NB4 (cell line): ENCODE measurements at regions not wholly inside any gene's neighbourhood (a gene's known extent, or its start where the extent isn't known, plus 50 kb on each side); places are given as distances from the start of the nearest gene placed in this dataset.

Experiments used
- POLR2A ChIP-seq: IDR thresholded peaks from 2 replicates; pipeline ENCODE4 v1.6.1; 2011; ENCODE audit warnings: mild to moderate bottlenecking; ENCODE audit not compliant: insufficient read length; ENCODE audit errors: extremely low read depth
- TF ChIP-seq, protein P1 (sequence below): IDR thresholded peaks from one replicate; pipeline ENCODE4 v1.5.1; 2012; ENCODE audit warnings: low read depth, low read length

DNA sequence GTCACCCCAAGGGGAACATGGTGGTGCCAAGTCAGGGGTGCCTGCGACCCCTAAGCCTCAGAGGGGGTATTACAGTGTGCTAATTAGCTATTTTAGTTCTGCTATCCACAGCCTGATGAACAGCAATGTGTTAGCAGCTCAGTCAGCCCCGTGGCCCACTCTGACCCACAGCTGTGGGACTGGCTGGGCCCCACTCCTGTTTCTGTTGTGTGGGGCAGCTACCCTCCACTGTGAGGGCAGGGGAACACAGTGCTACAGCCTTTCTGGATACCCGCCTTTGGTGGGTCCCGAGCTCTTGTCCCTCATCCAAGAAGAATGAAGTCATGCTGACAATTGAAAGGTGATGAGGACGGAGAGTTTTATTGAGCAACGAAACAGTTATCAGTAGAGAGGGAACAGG is 152.5 kb upstream of the GGTLC1 start:
- TF ChIP-seq POLR2A = no peak
- TF ChIP-seq, protein P1, sequence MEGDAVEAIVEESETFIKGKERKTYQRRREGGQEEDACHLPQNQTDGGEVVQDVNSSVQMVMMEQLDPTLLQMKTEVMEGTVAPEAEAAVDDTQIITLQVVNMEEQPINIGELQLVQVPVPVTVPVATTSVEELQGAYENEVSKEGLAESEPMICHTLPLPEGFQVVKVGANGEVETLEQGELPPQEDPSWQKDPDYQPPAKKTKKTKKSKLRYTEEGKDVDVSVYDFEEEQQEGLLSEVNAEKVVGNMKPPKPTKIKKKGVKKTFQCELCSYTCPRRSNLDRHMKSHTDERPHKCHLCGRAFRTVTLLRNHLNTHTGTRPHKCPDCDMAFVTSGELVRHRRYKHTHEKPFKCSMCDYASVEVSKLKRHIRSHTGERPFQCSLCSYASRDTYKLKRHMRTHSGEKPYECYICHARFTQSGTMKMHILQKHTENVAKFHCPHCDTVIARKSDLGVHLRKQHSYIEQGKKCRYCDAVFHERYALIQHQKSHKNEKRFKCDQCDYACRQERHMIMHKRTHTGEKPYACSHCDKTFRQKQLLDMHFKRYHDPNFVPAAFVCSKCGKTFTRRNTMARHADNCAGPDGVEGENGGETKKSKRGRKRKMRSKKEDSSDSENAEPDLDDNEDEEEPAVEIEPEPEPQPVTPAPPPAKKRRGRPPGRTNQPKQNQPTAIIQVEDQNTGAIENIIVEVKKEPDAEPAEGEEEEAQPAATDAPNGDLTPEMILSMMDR = no peak
